Type B pancreatic cell (in vitro differentiated cells): ENCODE measurements at regions not wholly inside any gene's neighbourhood (a gene's known extent, or its start where the extent isn't known, plus 50 kb on each side); places are given as distances from the start of the nearest gene placed in this dataset.

ENCODE experiments used
- DNase-seq: peaks from one replicate; pipeline ENCODE4 v3.0.0; 2021; ENCODE audit warnings: mixed read lengths; ENCODE audit not compliant: unreplicated experiment; ENCODE audit errors: extremely low spot score
- H3K27ac Mint-ChIP-seq: 2 replicates; pipeline ENCODE4 v1.8.0; 2021; ENCODE audit warnings: mild to moderate bottlenecking, mixed read lengths
- H3K27me3 Mint-ChIP-seq: 2 replicates; pipeline ENCODE4 v1.8.0; 2021; ENCODE audit warnings: mixed read lengths
- H3K36me3 Mint-ChIP-seq: 2 replicates; pipeline ENCODE4 v1.8.0; 2021; ENCODE audit warnings: mixed read lengths
- H3K4me1 Mint-ChIP-seq: one replicate; pipeline ENCODE4 v1.8.0; 2021; ENCODE audit warnings: mixed read lengths; ENCODE audit not compliant: unreplicated experiment
- H3K4me3 Mint-ChIP-seq: 2 replicates; pipeline ENCODE4 v1.8.0; 2021; ENCODE audit warnings: mild to moderate bottlenecking, mixed read lengths
- H3K9me3 Mint-ChIP-seq: 2 replicates; pipeline ENCODE4 v1.8.0; 2021; ENCODE audit warnings: mixed read lengths
- TF ChIP-seq, protein P1 (sequence below): fragments of 200-600 bp; sonication (generic); conservative IDR thresholded peaks from 2 replicates; pipeline ENCODE4 v1.5.0; 2021; ENCODE audit warnings: antibody characterized with exemption, mild to moderate bottlenecking

GRCh38 chr20:36086767-36087166 lies 67.8 kb upstream of the EPB41L1 start:
- Mint-ChIP-seq H3K4me1 (peaks cover 17% of the 10 kb centered on the region), H3K9me3 (no peaks in the 10 kb centered on the region), H3K27ac (peak overlapping the region; percentile 98), H3K4me3 (no peak overlapping the region), H3K36me3 (no peaks in the 10 kb centered on the region), H3K27me3 (peaks cover 20% of the 10 kb centered on the region)
- DNase-seq: no peak
- TF ChIP-seq, protein P1, sequence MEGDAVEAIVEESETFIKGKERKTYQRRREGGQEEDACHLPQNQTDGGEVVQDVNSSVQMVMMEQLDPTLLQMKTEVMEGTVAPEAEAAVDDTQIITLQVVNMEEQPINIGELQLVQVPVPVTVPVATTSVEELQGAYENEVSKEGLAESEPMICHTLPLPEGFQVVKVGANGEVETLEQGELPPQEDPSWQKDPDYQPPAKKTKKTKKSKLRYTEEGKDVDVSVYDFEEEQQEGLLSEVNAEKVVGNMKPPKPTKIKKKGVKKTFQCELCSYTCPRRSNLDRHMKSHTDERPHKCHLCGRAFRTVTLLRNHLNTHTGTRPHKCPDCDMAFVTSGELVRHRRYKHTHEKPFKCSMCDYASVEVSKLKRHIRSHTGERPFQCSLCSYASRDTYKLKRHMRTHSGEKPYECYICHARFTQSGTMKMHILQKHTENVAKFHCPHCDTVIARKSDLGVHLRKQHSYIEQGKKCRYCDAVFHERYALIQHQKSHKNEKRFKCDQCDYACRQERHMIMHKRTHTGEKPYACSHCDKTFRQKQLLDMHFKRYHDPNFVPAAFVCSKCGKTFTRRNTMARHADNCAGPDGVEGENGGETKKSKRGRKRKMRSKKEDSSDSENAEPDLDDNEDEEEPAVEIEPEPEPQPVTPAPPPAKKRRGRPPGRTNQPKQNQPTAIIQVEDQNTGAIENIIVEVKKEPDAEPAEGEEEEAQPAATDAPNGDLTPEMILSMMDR: no peak

DNA sequence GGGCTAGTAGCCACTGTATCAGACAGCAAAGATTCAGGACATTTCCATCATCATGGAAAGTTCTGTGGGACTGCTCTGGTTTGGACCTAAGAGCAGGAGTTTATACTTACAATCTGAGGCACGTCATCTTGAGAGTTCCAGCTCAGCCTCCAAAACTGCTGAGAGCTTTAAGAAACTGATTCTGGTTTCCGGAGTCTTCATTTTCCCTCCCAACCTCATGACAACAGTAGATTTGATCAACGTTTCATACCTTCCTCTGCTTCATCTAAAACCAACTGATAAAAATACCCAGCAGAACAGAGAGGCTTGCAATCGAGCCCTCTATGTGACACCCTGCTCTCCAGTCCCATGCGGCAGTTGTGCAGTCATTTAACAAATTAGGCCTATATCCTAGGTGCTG lies 64.3 kb upstream of the EPB41L1 start:
- TF ChIP-seq, protein P1: no peak
- no peaks in the 10 kb centered on the region for H3K36me3 Mint-ChIP-seq
- H3K27me3 Mint-ChIP-seq: peaks cover 33% of the 10 kb centered on the region

DNA sequence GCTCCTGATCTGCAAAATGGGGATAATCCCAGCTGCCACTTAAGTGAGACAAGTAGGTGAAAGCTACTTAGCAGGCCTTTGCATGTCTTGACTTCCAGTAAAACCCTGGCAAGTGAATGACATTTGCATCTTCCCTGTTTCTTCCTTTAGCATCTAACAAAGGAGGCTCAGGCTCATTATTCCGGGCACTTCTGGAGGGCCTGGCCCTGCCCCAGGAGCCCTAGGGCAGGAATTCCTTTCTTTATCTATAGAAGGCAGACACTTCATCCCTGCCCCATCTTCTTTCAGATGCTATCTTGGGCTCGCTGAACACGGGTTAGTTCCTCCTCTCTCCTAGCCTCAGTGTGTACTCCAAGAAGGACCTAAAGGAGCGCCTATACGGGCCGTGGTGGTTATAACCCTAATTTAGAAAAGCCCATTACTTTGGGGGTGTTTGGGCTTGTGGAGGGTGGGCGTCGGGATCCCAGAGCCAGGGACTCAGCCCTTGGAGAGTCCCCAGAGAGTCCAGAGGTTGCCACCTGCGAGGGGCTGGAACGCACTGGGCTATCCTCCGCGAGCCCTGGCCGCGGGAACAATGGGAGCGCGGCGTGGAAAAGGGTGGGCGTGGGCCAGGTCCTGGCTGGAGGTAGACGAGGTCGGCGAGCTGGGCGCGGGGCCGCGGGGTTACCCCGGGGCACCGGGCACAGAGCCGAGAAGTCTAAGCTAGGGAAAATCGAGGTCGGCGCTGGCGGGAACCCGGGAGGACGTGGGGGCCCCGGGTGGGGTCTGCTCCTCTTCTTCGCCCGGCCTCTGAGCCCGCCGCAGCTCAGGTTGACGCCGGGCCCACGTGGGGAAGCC lies 62.8 kb upstream of the EPB41L1 start:
- Mint-ChIP-seq H3K4me3 (peak overlapping the region; percentile 84), H3K27me3 (peaks cover 33% of the 10 kb centered on the region), H3K9me3 (no peaks in the 10 kb centered on the region), H3K36me3 (no peaks in the 10 kb centered on the region), H3K27ac (peak overlapping the region; percentile 84), H3K4me1 (peaks cover 27% of the 10 kb centered on the region)
- TF ChIP-seq, protein P1: no peak
- DNase-seq: no peak

More for the DNA sequence above, 64.3 kb upstream of the EPB41L1 start:
- H3K27ac Mint-ChIP-seq: peak overlapping the region; percentile 84
- no peak for DNase-seq
- no peaks in the 10 kb centered on the region for H3K9me3 Mint-ChIP-seq
- H3K4me3 Mint-ChIP-seq: no peak overlapping the region
- peaks cover 26% of the 10 kb centered on the region for H3K4me1 Mint-ChIP-seq

GRCh38 chr20:36092398-36093024 lies 62.0 kb upstream of the EPB41L1 start:
- Mint-ChIP-seq H3K27ac (peak overlapping the region; percentile 98), H3K36me3 (no peaks in the 10 kb centered on the region), H3K4me3 (peak overlapping the region; percentile 98), H3K4me1 (peaks cover 29% of the 10 kb centered on the region), H3K9me3 (no peaks in the 10 kb centered on the region), H3K27me3 (peaks cover 33% of the 10 kb centered on the region)
- TF ChIP-seq, protein P1: no peak
- DNase-seq: peak; percentile 75

- Mint-ChIP-seq H3K27ac (peak overlapping the region; percentile 98), H3K4me1 (peaks cover 33% of the 10 kb centered on the region), H3K27me3 (peaks cover 33% of the 10 kb centered on the region), H3K36me3 (no peaks in the 10 kb centered on the region), H3K4me3 (peak overlapping the region; percentile 98), H3K9me3 (no peaks in the 10 kb centered on the region)
- TF ChIP-seq, protein P1: no peak
- DNase-seq: no peak
These were observed 61.3 kb upstream of the EPB41L1 start for GRCh38 chr20:36093025-36093803.
